IPS-18a (cell line): ENCODE measurements at regions not wholly inside any gene's neighbourhood (a gene's known extent, or its start where the extent isn't known, plus 50 kb on each side); places are given as distances from the start of the nearest gene placed in this dataset.

Source experiments
- H3K27ac ChIP-seq: one replicate; pipeline ENCODE4 v1.5.1; 2013; ENCODE audit warnings: low read length
- H3K27me3 ChIP-seq: one replicate; pipeline ENCODE4 v1.6.1; 2013; ENCODE audit warnings: mild to moderate bottlenecking, low read length; ENCODE audit not compliant: control insufficient read depth, insufficient read depth
- H3K36me3 ChIP-seq: one replicate; pipeline ENCODE4 v1.6.1; 2013; ENCODE audit warnings: low read depth, low read length; ENCODE audit not compliant: control insufficient read depth
- H3K4me1 ChIP-seq: one replicate; pipeline ENCODE4 v1.6.1; 2013; ENCODE audit warnings: low read depth, low read length; ENCODE audit not compliant: control insufficient read depth
- H3K4me3 ChIP-seq: one replicate; pipeline ENCODE4 v1.5.1; 2013; ENCODE audit warnings: low read length
- H3K9ac ChIP-seq: one replicate; pipeline ENCODE4 v1.6.1; 2013; ENCODE audit warnings: mild to moderate bottlenecking, low read length, moderate library complexity
- H3K9me3 ChIP-seq: one replicate; pipeline ENCODE4 v1.6.1; 2013; ENCODE audit warnings: low read depth, low read length; ENCODE audit not compliant: control insufficient read depth

DNA sequence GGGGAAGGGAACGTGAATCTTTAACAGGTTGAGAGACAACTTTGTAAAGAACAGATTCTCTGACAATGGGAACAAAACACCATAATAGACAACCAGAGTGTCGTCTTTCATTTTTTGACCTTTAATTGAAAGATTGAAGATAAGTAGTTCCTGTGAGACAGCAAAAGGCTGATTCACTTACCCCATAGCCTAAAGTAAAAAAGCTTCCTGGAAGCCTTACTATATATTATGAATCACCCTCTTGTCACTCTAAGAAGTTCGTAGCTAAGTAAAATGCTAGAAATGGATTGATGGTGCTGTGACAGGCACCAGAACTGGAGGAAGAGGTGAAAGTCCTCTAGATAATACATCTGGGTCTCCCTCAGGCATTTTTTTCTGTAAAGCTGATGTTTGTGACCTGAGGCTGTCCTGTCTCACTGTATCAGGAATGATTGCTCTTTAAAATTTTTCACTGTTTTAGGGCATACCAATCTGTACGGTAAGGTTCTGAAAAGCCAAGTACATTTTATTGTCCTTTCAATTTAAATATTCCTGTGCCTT is 824.6 kb upstream of the SEMA6D start:
- H3K27ac ChIP-seq: no peak overlapping the region
- H3K36me3 ChIP-seq: no peaks in the 10 kb centered on the region
- H3K9ac ChIP-seq: no peak overlapping the region
- no peaks in the 10 kb centered on the region for H3K27me3 ChIP-seq
- no peaks in the 10 kb centered on the region for H3K9me3 ChIP-seq
- no peak overlapping the region for H3K4me3 ChIP-seq
- no peaks in the 10 kb centered on the region for H3K4me1 ChIP-seq

DNA sequence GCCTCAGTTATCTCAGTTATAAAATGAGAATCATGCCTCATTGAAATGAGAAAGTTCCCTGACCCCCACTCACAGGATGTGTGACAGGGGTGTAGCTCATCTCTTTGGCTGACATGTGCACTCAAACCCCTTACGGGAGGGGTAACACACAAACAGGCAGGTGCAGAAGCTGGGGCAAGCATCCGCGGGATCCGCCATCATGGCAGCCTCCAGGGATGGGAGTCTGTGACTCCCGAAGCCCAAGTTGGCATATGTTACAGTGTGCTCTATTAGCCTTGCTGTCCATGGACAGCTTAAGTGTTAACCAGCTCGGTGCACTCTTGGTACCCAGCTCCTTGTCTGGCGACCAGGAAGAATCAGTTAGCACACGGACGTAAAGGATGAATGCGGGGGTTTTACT is 822.7 kb upstream of the SEMA6D start:
- Histone ChIP-seq H3K4me3 (no peak overlapping the region), H3K9me3 (no peaks in the 10 kb centered on the region), H3K27me3 (no peaks in the 10 kb centered on the region), H3K36me3 (no peaks in the 10 kb centered on the region), H3K4me1 (no peaks in the 10 kb centered on the region), H3K9ac (no peak overlapping the region), H3K27ac (no peak overlapping the region)

DNA sequence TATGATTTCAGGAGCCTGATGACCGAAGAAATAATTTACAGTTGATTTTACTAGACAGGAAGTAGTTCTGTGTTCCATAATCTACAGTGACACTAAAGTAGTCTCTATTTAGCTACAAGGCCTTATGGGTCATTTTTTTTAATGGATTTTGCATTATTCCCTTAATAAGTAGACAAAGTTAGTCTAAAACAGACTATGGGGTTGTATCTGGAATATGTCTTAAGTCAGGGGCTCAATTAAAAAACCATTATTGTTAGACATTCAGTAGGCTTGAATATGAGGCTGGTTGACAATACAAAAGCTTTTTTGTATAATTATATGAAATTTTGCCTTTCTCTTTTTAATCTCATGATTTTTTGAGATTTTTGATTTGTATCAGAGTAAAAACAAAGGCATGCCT is 820.0 kb upstream of the SEMA6D start:
- H3K36me3 ChIP-seq: no peaks in the 10 kb centered on the region
- H3K27me3 ChIP-seq: no peaks in the 10 kb centered on the region

DNA sequence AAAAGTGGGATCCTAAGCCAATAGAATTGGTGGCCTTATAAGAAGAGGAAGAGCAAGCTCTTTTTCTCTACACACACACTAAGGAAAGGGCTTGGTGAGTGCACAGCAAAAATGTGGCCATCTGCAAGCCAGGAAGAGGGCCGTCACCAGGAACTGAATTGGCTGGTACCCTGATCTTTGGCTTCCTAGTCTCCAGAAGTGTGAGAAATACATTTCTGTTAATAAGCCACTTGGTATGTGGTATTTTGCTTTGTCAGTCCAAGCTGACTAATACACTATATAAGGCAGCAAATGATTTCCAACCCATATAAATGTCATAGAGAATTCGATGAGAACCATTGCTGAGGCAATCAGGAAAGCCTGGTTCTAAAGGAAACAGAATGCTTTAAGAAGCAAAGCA is 816.3 kb upstream of the SEMA6D start:
- Histone ChIP-seq H3K9ac (no peak overlapping the region), H3K36me3 (no peaks in the 10 kb centered on the region), H3K4me1 (no peaks in the 10 kb centered on the region), H3K27ac (no peak overlapping the region), H3K27me3 (no peaks in the 10 kb centered on the region), H3K9me3 (no peaks in the 10 kb centered on the region), H3K4me3 (no peak overlapping the region)

More for the DNA sequence above, 820.0 kb upstream of the SEMA6D start:
- H3K27ac ChIP-seq: no peak overlapping the region
- H3K9me3 ChIP-seq: no peaks in the 10 kb centered on the region
- no peak overlapping the region for H3K4me3 ChIP-seq
- H3K9ac ChIP-seq: no peak overlapping the region
- H3K4me1 ChIP-seq: no peaks in the 10 kb centered on the region

DNA sequence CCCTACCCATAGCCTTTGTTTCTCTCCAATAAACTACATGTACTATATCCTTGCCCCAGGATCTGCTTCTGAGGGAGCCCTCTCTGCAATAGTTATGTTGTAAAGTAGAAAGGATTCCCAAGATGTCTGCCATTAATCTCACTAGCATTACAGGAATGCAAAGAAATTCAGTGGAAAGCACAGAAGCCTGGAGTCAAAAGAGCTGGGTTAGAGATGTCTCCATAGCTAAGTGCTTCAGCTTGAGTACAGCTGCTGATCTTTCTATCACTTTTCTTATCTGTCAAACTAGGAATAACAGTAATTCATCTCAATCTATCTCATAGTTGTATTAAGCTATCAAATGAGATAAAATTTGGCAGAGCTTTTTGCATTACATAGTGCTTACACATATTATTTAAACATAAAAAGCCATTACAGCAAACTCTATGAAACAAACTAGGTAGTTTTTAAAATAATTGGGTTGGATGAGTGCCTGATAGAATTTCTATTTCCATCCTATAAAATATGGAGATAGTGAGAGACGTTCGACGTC is 799.5 kb upstream of the SEMA6D start:
- Histone ChIP-seq H3K27ac (no peak overlapping the region), H3K27me3 (no peaks in the 10 kb centered on the region), H3K4me1 (no peaks in the 10 kb centered on the region), H3K4me3 (no peak overlapping the region), H3K9ac (no peak overlapping the region), H3K9me3 (no peaks in the 10 kb centered on the region), H3K36me3 (no peaks in the 10 kb centered on the region)

DNA sequence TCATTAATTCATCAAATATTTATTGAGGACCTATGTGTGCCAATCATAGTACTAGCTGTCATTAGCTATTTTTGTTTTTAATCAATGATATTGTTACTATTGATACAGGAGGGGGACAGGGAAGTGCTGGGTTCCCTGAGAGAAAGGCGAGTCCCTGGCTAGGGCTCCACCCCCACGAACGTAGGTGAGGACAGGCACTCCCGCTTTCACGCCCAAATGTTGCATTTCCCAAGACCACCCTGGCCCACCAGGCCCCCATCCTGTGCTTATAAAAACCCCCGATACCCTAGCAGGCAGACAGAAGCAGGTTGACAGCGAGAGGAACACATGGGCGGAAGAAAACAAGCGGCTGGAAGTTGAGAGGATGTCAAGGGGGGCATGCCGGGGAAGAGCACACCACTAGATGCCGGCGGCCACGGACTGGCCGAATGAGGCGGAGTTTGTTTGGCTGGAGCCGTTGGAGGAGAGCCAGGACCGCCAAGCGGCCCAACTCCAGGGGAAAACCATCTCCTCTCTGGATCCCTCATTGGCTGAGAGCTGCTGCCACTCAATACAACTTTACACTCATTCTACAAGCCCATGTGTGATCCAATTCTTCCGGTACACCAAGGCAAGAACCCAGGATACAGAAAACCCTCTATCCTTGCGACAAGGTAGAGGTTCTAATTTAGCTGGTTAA is 798.7 kb upstream of the SEMA6D start:
- no peaks in the 10 kb centered on the region for H3K9me3 ChIP-seq
- H3K27me3 ChIP-seq: no peaks in the 10 kb centered on the region
- no peaks in the 10 kb centered on the region for H3K36me3 ChIP-seq
- no peak overlapping the region for H3K4me3 ChIP-seq
- no peak overlapping the region for H3K27ac ChIP-seq
- no peaks in the 10 kb centered on the region for H3K4me1 ChIP-seq
- no peak overlapping the region for H3K9ac ChIP-seq

DNA sequence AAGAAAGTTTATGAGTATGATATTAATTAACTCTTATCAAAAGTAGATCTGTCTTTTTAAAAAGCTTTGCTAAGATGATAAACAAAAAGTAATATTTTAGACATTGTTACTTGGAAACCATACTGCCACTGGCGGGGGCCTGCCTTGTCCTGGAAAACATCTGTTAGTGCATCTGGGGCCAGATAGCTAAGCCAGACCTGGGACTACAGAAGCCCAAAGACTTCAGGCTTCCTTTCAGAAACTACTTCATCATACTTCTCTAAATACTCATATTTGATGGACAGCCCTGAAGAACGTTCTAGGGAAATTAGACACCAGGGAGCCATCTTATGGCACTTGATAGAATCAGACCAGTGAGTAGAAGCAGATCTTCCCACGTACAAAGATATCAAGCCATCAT is 795.4 kb upstream of the SEMA6D start:
- H3K4me1 ChIP-seq: no peaks in the 10 kb centered on the region
- no peak overlapping the region for H3K4me3 ChIP-seq
- H3K36me3 ChIP-seq: no peaks in the 10 kb centered on the region
- no peak overlapping the region for H3K27ac ChIP-seq
- no peaks in the 10 kb centered on the region for H3K27me3 ChIP-seq
- H3K9me3 ChIP-seq: no peaks in the 10 kb centered on the region
- no peak overlapping the region for H3K9ac ChIP-seq

DNA sequence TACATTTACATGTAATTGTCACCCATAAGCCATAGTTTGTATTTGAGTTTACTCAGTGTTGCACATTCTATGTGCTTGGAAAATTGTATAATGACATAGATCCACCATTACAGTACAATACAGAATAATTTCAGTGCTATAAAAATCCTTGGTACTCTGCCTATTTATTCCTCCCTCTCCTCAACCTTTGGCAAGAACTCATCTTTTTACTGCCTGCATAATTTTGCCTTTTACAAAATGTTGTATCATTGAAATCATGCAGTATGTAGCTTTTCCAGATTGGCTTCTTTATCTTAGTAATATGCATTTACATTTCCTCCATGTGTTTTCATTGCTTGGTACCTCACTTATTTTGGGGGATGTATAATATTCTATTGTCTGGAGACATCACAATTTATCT is 786.9 kb upstream of the SEMA6D start:
- Histone ChIP-seq H3K4me1 (no peaks in the 10 kb centered on the region), H3K9ac (no peak overlapping the region), H3K36me3 (no peaks in the 10 kb centered on the region), H3K4me3 (no peak overlapping the region), H3K27ac (no peak overlapping the region), H3K9me3 (no peaks in the 10 kb centered on the region), H3K27me3 (no peaks in the 10 kb centered on the region)

DNA sequence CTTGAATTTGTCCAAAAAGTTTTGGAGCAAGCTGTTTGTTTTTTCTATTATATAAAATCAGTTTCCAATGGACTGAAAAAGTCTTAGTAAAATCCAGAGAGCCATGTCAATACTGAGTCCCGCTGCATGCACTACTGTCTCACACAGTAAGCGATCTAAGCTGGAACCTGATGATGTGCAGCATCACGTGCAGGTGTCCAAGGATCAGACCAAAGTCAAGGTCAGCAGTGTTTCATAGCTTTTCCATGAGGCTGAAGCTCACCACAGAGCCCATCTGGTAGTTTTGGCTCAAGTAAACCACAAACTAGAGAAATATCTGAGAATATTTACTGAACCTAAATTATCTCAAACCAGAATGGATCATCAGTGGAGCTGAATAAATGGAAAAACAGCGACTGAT is 784.0 kb upstream of the SEMA6D start:
- H3K4me1 ChIP-seq: no peaks in the 10 kb centered on the region

DNA sequence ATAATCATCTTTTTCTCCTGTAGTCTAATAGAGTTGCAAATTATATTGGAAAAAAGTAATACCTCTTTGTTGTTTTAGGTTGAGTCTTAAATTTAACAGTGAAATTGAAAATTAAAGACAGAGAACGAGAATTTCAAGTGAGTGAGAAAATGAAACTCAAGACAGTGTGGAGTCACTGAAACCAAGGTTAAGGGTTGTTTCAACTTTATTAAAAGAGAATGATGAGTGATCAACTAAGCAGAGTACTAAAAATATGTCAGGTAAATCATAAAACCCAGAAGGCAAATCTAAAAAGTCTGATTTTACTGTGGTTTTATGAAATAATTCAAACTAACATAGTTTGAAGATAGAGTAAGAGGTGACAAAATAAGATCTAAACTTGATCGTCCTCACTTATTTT is 782.5 kb upstream of the SEMA6D start:
- no peak overlapping the region for H3K27ac ChIP-seq
- H3K4me3 ChIP-seq: no peak overlapping the region

More for the DNA sequence above, 784.0 kb upstream of the SEMA6D start:
- H3K27me3 ChIP-seq: no peaks in the 10 kb centered on the region
- no peaks in the 10 kb centered on the region for H3K36me3 ChIP-seq
- no peaks in the 10 kb centered on the region for H3K9me3 ChIP-seq
- no peak overlapping the region for H3K9ac ChIP-seq
- no peak overlapping the region for H3K4me3 ChIP-seq
- no peak overlapping the region for H3K27ac ChIP-seq

DNA sequence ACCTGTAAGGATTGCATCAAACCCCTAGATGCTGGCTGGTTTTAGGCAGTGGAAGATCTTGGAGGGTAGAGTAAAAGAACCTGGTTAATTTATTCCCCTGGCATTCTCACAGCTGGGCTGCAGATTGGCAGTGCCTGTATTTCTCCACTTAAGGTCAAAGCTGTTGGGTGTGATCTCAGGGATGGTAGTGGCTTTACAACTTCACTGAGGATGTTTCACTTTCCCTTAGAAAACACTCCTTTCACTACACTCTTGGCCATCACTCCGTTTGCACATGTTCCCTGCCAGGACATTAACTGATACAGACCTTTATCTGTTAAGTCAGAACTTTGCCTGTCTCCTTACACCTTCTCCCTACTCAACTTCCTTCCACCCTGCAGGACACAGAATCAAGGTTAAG is 779.1 kb upstream of the SEMA6D start:
- Histone ChIP-seq H3K9me3 (no peaks in the 10 kb centered on the region), H3K27me3 (no peaks in the 10 kb centered on the region), H3K27ac (no peak overlapping the region), H3K4me3 (no peak overlapping the region), H3K4me1 (no peaks in the 10 kb centered on the region), H3K36me3 (no peaks in the 10 kb centered on the region), H3K9ac (no peak overlapping the region)

More for the DNA sequence above, 782.5 kb upstream of the SEMA6D start:
- H3K27me3 ChIP-seq: no peaks in the 10 kb centered on the region
- H3K4me1 ChIP-seq: no peaks in the 10 kb centered on the region
- no peak overlapping the region for H3K9ac ChIP-seq
- H3K36me3 ChIP-seq: no peaks in the 10 kb centered on the region
- H3K9me3 ChIP-seq: no peaks in the 10 kb centered on the region

DNA sequence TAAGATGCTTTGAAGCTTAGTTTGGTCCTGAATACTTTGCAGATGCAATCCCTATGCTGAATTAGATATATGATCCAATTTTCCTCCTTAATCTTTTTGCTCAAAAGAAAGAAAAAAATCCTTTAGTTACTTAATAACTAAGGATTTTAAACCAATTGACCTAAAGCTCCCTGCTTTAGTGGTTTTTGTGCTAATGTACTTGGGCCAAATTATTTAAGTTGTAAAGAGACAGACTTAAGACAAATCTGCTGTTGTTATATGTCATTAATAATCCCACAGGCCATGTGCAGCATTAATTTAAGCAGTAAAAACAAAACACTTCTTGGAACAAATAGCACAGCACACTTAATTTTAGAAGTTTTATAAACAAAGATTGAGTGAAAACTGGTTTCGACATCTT is 776.1 kb upstream of the SEMA6D start:
- H3K9ac ChIP-seq: no peak overlapping the region
- no peak overlapping the region for H3K27ac ChIP-seq
- H3K36me3 ChIP-seq: no peaks in the 10 kb centered on the region
- H3K4me3 ChIP-seq: no peak overlapping the region
- no peaks in the 10 kb centered on the region for H3K4me1 ChIP-seq
- no peaks in the 10 kb centered on the region for H3K9me3 ChIP-seq
- no peaks in the 10 kb centered on the region for H3K27me3 ChIP-seq
